ENCODE measurements at regions not wholly inside any gene's neighbourhood (a gene's known extent, or its start where the extent isn't known, plus 50 kb on each side); places are given as distances from the start of the nearest gene placed in this dataset.

GRCh38 chr14:94682061-94682516 is 69.9 kb downstream of the SERPINA3 start:
- Histone ChIP-seq H3K27ac (ENCODE audit: extremely low read depth, low read depth, low read length) (no peak overlapping the region), H4K20me1 (replicated peaks; ENCODE audit: control insufficient read depth, insufficient read depth, low read length) (no peaks in the 10 kb centered on the region), H3K9me3 (replicated peaks; ENCODE audit: control insufficient read depth, insufficient read depth, low read depth, low read length) (no peaks in the 10 kb centered on the region), H3K79me2 (ENCODE audit: control insufficient read depth, insufficient read depth, low read length) (no peaks in the 10 kb centered on the region), H3K9me1 (ENCODE audit: control insufficient read depth, insufficient read depth, low read length) (no peaks in the 10 kb centered on the region), H3K4me3 (no peak overlapping the region), H3K4me1 (replicated peaks in 1 of 2; ENCODE audit: control insufficient read depth in 2 of 2, insufficient read depth in 2 of 2, low read length in 2 of 2) (no peaks in the 10 kb centered on the region; a peak in 1 of 5 replicates), H3K4me2 (ENCODE audit: insufficient read depth, low read length) (no peak overlapping the region), H3K9ac (ENCODE audit: insufficient read depth in 1 of 2, low read depth in 2 of 2, low read length in 2 of 2) (no peak overlapping the region), H3K36me3 (ENCODE audit: control insufficient read depth, insufficient read depth, low read length) (no peaks in the 10 kb centered on the region), H3K27me3 (ENCODE audit: control insufficient read depth in 2 of 2, insufficient read depth in 2 of 2, low read length in 2 of 2) (peaks cover 0 to 10% of the 10 kb centered on the region in 2 experiments; a peak in 1 of 5 replicates), H2AFZ (ENCODE audit: low read depth, low read length) (no peak overlapping the region)
- no peak for FAIRE-seq
- WGBS (ENCODE audit: insufficient coverage, low coverage, missing lambda C conversion rate), result 2% methylated on average over 8 of the region's 14 CpGs
- BruUV-seq (replicated peaks), result no TSS peak
- ChIA-PET CTCF (ENCODE audit: low intra/inter-chr PET ratio) (no interaction called here), POLR2A (no interaction called here)
- in situ Hi-C loops (cut with MboI) (no loop called here), intact Hi-C loops (cut with micrococcal nuclease) (no loop called here)
- DNase-seq (ENCODE audit: extremely low read depth in 1 of 4, low spot score in 3 of 4), result no peak
- TF ChIP-seq ZNF316 (IDR thresholded peaks at IDR 0.05), result no peak
- ATAC-seq, result no peak

- no peak overlapping the region for H3K4me2 ChIP-seq (ENCODE audit: insufficient read depth, low read length)
- BruUV-seq (replicated peaks), result no TSS peak
- peaks cover 0 to 10% of the 10 kb centered on the region in 2 experiments; a peak in 1 of 5 replicates for H3K27me3 ChIP-seq (ENCODE audit: control insufficient read depth in 2 of 2, insufficient read depth in 2 of 2, low read length in 2 of 2)
- H3K9ac ChIP-seq (ENCODE audit: insufficient read depth in 1 of 2, low read depth in 2 of 2, low read length in 2 of 2), result no peak overlapping the region
- ChIA-PET POLR2A (no interaction called here), CTCF (ENCODE audit: low intra/inter-chr PET ratio) (interaction anchor here (0.6 kb wide), 1 partner anchor 1313 kb away, joined by 3 read pairs; no protein-coding TSS in a partner anchor)
- no peaks in the 10 kb centered on the region for H3K79me2 ChIP-seq (ENCODE audit: control insufficient read depth, insufficient read depth, low read length)
- H3K27ac ChIP-seq (ENCODE audit: extremely low read depth, low read depth, low read length), result no peak overlapping the region
- intact Hi-C loops (cut with micrococcal nuclease) (no loop called here), in situ Hi-C loops (cut with MboI) (no loop called here)
- no peak overlapping the region for H2AFZ ChIP-seq (ENCODE audit: low read depth, low read length)
- FAIRE-seq (no peak), ATAC-seq (peak; percentile 76), DNase-seq (ENCODE audit: extremely low read depth in 1 of 4, low spot score in 3 of 4) (peak; percentile 18 to 47 (median 32))
- no peaks in the 10 kb centered on the region for H3K36me3 ChIP-seq (ENCODE audit: control insufficient read depth, insufficient read depth, low read length)
- 0% methylated on average over 5 of the region's 15 CpGs for WGBS (ENCODE audit: insufficient coverage, low coverage, missing lambda C conversion rate)
- H3K4me1 ChIP-seq (replicated peaks in 1 of 2; ENCODE audit: control insufficient read depth in 2 of 2, insufficient read depth in 2 of 2, low read length in 2 of 2), result no peaks in the 10 kb centered on the region; a peak in 1 of 5 replicates
- H4K20me1 ChIP-seq (replicated peaks; ENCODE audit: control insufficient read depth, insufficient read depth, low read length), result no peaks in the 10 kb centered on the region
- no peak overlapping the region for H3K4me3 ChIP-seq
- no peaks in the 10 kb centered on the region for H3K9me3 ChIP-seq (replicated peaks; ENCODE audit: control insufficient read depth, insufficient read depth, low read depth, low read length)
- H3K9me1 ChIP-seq (ENCODE audit: control insufficient read depth, insufficient read depth, low read length), result no peaks in the 10 kb centered on the region
- TF ChIP-seq MEF2D (tag; conservative IDR thresholded peaks at IDR 0.05; ENCODE audit: low read depth) (no peak), STAT6 (CRISPR knock-in tag; IDR thresholded peaks at IDR 0.05) (no peak), RBM25 (IDR thresholded peaks at IDR 0.05; ENCODE audit: low read depth, low read length, severe bottlenecking) (peak; percentile 45), ZHX1 (conservative IDR thresholded peaks at IDR 0.05; ENCODE audit: low read length) (no peak), ZNF197 (CRISPR knock-in tag; IDR thresholded peaks at IDR 0.05; ENCODE audit: low read depth) (no peak)
Measured at GRCh38 chr14:94681300-94682060, 69.3 kb downstream of the SERPINA3 start.
